Liver (tissue), 8 donors: ENCODE measurements at regions not wholly inside any gene's neighbourhood (a gene's known extent, or its start where the extent isn't known, plus 50 kb on each side); places are given as distances from the start of the nearest gene placed in this dataset.

Experiments
- DNase-seq: peaks from one replicate; pipeline ENCODE4 v3.0.0-alpha.2; 2017; ENCODE audit warnings: low spot score
- H3K27ac ChIP-seq, 2 donors: one replicate each; pipeline ENCODE4 v1.7.0; 2013; ENCODE audit warnings: inconsistent platforms in 2 of 2, low read length in 2 of 2, control low read depth in 1 of 2, low read depth in 1 of 2, mild to moderate bottlenecking in 1 of 2
- H3K27me3 ChIP-seq, 4 donors: one replicate each; pipeline versions ENCODE4 v1.6.1 to v1.7.0; 2013; ENCODE audit warnings: low read length in 3 of 4, inconsistent platforms in 1 of 4, mild to moderate bottlenecking in 1 of 4, moderate library complexity in 1 of 4; ENCODE audit not compliant: control insufficient read depth in 4 of 4, insufficient read depth in 4 of 4
- H3K36me3 ChIP-seq, 4 donors: one replicate each; pipeline versions ENCODE4 v1.6.1 to v1.7.0; 2013; ENCODE audit warnings: low read length in 3 of 4, mild to moderate bottlenecking in 3 of 4, low read depth in 1 of 4, moderate library complexity in 1 of 4; ENCODE audit not compliant: control insufficient read depth in 4 of 4, insufficient read depth in 3 of 4
- H3K4me1 ChIP-seq, 4 donors: one replicate each; pipeline versions ENCODE4 v1.6.1 to v1.7.0; 2013; ENCODE audit warnings: low read length in 3 of 4, mild to moderate bottlenecking in 3 of 4, moderate library complexity in 1 of 4; ENCODE audit not compliant: control insufficient read depth in 4 of 4, insufficient read depth in 4 of 4
- H3K4me3 ChIP-seq, 3 donors: one replicate each; pipeline versions ENCODE4 v1.6.1 to v1.7.0; 2013; ENCODE audit warnings: low read length in 3 of 3, control low read depth in 1 of 3, low read depth in 1 of 3, mild to moderate bottlenecking in 1 of 3
- H3K9ac ChIP-seq, 2 donors: one replicate each; pipeline ENCODE4 v1.7.0; 2013; ENCODE audit warnings: low read length in 2 of 2, mild to moderate bottlenecking in 2 of 2, moderate library complexity in 2 of 2, control low read depth in 1 of 2, low read depth in 1 of 2
- H3K9me3 ChIP-seq, 4 donors: one replicate each; pipeline versions ENCODE4 v1.6.1 to v1.7.0; 2013; ENCODE audit warnings: low read length in 3 of 4; ENCODE audit not compliant: control insufficient read depth in 4 of 4
- CTCF ChIP-seq: fragments of 150-350 bp; IDR thresholded peaks from 2 replicates; pipeline ENCODE4 v1.5.1; 2017; ENCODE audit warnings: improper control_type of control experiment, low read depth, low read length; ENCODE audit not compliant: missing input control
- FOXA1 ChIP-seq: IDR thresholded peaks from 2 replicates; pipeline ENCODE4 v1.6.1; 2016; ENCODE audit warnings: antibody characterized with exemption
- GABPA ChIP-seq, 2 donors: IDR thresholded peaks in 1 of 2; conservative IDR thresholded peaks in 1 of 2; 2 replicates each; pipeline ENCODE4 v1.6.1; 2016; ENCODE audit warnings: antibody characterized with exemption in 2 of 2, mild to moderate bottlenecking in 1 of 2, moderate library complexity in 1 of 2
- HNF4A ChIP-seq, 2 donors: conservative IDR thresholded peaks; 2 replicates each; pipeline ENCODE4 v1.6.1; 2016; ENCODE audit warnings: antibody characterized with exemption in 2 of 2, mild to moderate bottlenecking in 2 of 2
- MAX ChIP-seq: IDR thresholded peaks from 2 replicates; pipeline ENCODE4 v1.6.1; 2016; ENCODE audit warnings: antibody characterized with exemption
- NR2F2 ChIP-seq: IDR thresholded peaks from 2 replicates; pipeline ENCODE4 v1.6.1; 2016; ENCODE audit warnings: antibody characterized with exemption
- RAD21 ChIP-seq, 2 donors: IDR thresholded peaks; 2 replicates each; pipeline ENCODE4 v1.6.1; 2016; ENCODE audit warnings: antibody characterized with exemption in 2 of 2, mild to moderate bottlenecking in 2 of 2
- REST ChIP-seq: IDR thresholded peaks from 2 replicates; pipeline ENCODE4 v1.6.1; 2016; ENCODE audit warnings: antibody characterized with exemption, mild to moderate bottlenecking
- YY1 ChIP-seq: IDR thresholded peaks from 2 replicates; pipeline ENCODE4 v1.6.1; 2016; ENCODE audit warnings: antibody characterized with exemption, mild to moderate bottlenecking
- ZBTB33 ChIP-seq: IDR thresholded peaks from 2 replicates; pipeline ENCODE4 v1.6.1; 2016; ENCODE audit warnings: antibody characterized with exemption
- WGBS: extraction: QIAGEN DNeasy Blood & Tissue Kit; methylation state at CpG from one replicate; pipeline ENCODE4 v1.1.7; 2013; 5-methylcytosine and 5-hydroxymethylcytosine counted together
- donor health status: healthy.
- donor health status: healthy.
- donor health status: healthy.
- donor health status: healthy.
- donor health status: healthy.

- no peak for TF ChIP-seq GABPA (IDR thresholded peaks at IDR 0.05 in 1 of 2, conservative IDR thresholded peaks at IDR 0.05 in 1 of 2)
- Histone ChIP-seq H3K4me3 (no peak overlapping the region), H3K4me1 (peaks cover 0 to 3% (median 2%) of the 10 kb centered on the region in 4 donors), H3K36me3 (no peaks in the 10 kb centered on the region), H3K9me3 (no peaks in the 10 kb centered on the region), H3K27ac (no peak overlapping the region), H3K9ac (no peak overlapping the region), H3K27me3 (no peaks in the 10 kb centered on the region)
- no peak for DNase-seq
- WGBS, result 92% methylated on average over 12 of the region's 12 CpGs
Measured at GRCh38 chr1:213861841-213862240, 125.9 kb upstream of the PROX1 start.

GRCh38 chr1:213864091-213864490 is 123.7 kb upstream of the PROX1 start:
- no peak for DNase-seq
- H3K9ac ChIP-seq, result no peak overlapping the region
- TF ChIP-seq CTCF (no peak), MAX (no peak), HNF4A (conservative IDR thresholded peaks at IDR 0.05) (no peak)
- H3K27ac ChIP-seq, result no peak overlapping the region
- H3K27me3 ChIP-seq, result no peaks in the 10 kb centered on the region
- H3K4me1 ChIP-seq, result no peaks in the 10 kb centered on the region
- no peaks in the 10 kb centered on the region for H3K36me3 ChIP-seq
- H3K9me3 ChIP-seq, result no peaks in the 10 kb centered on the region
- no peak overlapping the region for H3K4me3 ChIP-seq
- 74% methylated on average over 4 of the region's 4 CpGs for WGBS

- no peaks in the 10 kb centered on the region for H3K36me3 ChIP-seq
- no peak overlapping the region for H3K4me3 ChIP-seq
- TF ChIP-seq CTCF, result no peak
- no peak for TF ChIP-seq ZBTB33
- TF ChIP-seq NR2F2, result no peak
- no peak for TF ChIP-seq RAD21 (IDR thresholded peaks at IDR 0.05)
- TF ChIP-seq REST, result no peak
- TF ChIP-seq GABPA (IDR thresholded peaks at IDR 0.05 in 1 of 2, conservative IDR thresholded peaks at IDR 0.05 in 1 of 2), result no peak
- TF ChIP-seq YY1, result no peak
- no peak for TF ChIP-seq FOXA1
- no peaks in the 10 kb centered on the region for H3K9me3 ChIP-seq
- 96% methylated on average over 2 of the region's 2 CpGs for WGBS
- no peaks in the 10 kb centered on the region for H3K4me1 ChIP-seq
- DNase-seq, result no peak
- no peak overlapping the region for H3K9ac ChIP-seq
- H3K27ac ChIP-seq, result no peak overlapping the region
- H3K27me3 ChIP-seq, result no peaks in the 10 kb centered on the region
Measured at GRCh38 chr1:213868482-213868881, 119.3 kb upstream of the PROX1 start.
